EL (cell line): ENCODE measurements at regions not wholly inside any gene's neighbourhood (a gene's known extent, or its start where the extent isn't known, plus 50 kb on each side); places are given as distances from the start of the nearest gene placed in this dataset.

Source experiments
- DNase-seq: peaks from one replicate; pipeline ENCODE4 v3.0.0-alpha.2; 2016

GRCh38 chr2:220458051-220458450, 830.6 kb downstream of the SLC4A3 start:
- DNase-seq, result no peak

- no peak for DNase-seq
These were observed 833.0 kb downstream of the SLC4A3 start for GRCh38 chr2:220460257-220460985.

- no peak for DNase-seq
These were observed 836.4 kb downstream of the SLC4A3 start for GRCh38 chr2:220463876-220464275.

- DNase-seq, result no peak
These were observed 838.3 kb downstream of the SLC4A3 start for GRCh38 chr2:220465700-220466099.

- DNase-seq, result no peak
These were observed 838.8 kb downstream of the SLC4A3 start for GRCh38 chr2:220466251-220466691.

- DNase-seq, result peak; percentile 75
These were observed 841.8 kb downstream of the SLC4A3 start for GRCh38 chr2:220469201-220469600.

GRCh38 chr2:220473611-220474010, 846.2 kb downstream of the SLC4A3 start:
- peak; percentile 64 for DNase-seq

- no peak for DNase-seq
These were observed 849.4 kb downstream of the SLC4A3 start for GRCh38 chr2:220476877-220477276.

- DNase-seq, result no peak
These were observed 851.1 kb downstream of the SLC4A3 start for GRCh38 chr2:220478305-220479058.

GRCh38 chr2:220482716-220483115, 855.3 kb downstream of the SLC4A3 start:
- no peak for DNase-seq

- DNase-seq, result no peak
These were observed 861.7 kb downstream of the SLC4A3 start for GRCh38 chr2:220489121-220489520.

GRCh38 chr2:220491670-220492069, 864.2 kb downstream of the SLC4A3 start:
- no peak for DNase-seq

- no peak for DNase-seq
These were observed 866.6 kb downstream of the SLC4A3 start for GRCh38 chr2:220493871-220494525.

GRCh38 chr2:220496513-220496912, 869.1 kb downstream of the SLC4A3 start:
- DNase-seq, result no peak

GRCh38 chr2:220499225-220499624, 871.8 kb downstream of the SLC4A3 start:
- peak; percentile 86 for DNase-seq

GRCh38 chr2:220502539-220502938, 875.1 kb downstream of the SLC4A3 start:
- no peak for DNase-seq

- DNase-seq, result no peak
These were observed 876.0 kb downstream of the SLC4A3 start for GRCh38 chr2:220503431-220503830.

GRCh38 chr2:220504938-220505503, 877.6 kb downstream of the SLC4A3 start:
- peak; percentile 68 for DNase-seq

- DNase-seq, result no peak
These were observed 879.0 kb downstream of the SLC4A3 start for GRCh38 chr2:220506466-220506865.

GRCh38 chr2:220509096-220509757, 881.8 kb downstream of the SLC4A3 start:
- no peak for DNase-seq

GRCh38 chr2:220509966-220510365, 882.5 kb downstream of the SLC4A3 start:
- DNase-seq, result peak; percentile 20

- DNase-seq, result peak; percentile 61
These were observed 883.2 kb downstream of the SLC4A3 start for GRCh38 chr2:220510668-220511067.

GRCh38 chr2:220512419-220512818, 885.0 kb downstream of the SLC4A3 start:
- peak; percentile 84 for DNase-seq
